Neuron (in vitro differentiated cells): ENCODE measurements at regions not wholly inside any gene's neighbourhood (a gene's known extent, or its start where the extent isn't known, plus 50 kb on each side); places are given as distances from the start of the nearest gene placed in this dataset.

Source experiments
- H2AFZ ChIP-seq: one replicate; pipeline ENCODE4 v1.6.1; 2013; ENCODE audit warnings: low read depth, mild to moderate bottlenecking, inconsistent platforms, low read length, moderate library complexity
- H3K27me3 ChIP-seq: one replicate; pipeline ENCODE4 v1.6.1; 2013; ENCODE audit warnings: low read length; ENCODE audit not compliant: insufficient read depth
- H3K36me3 ChIP-seq: one replicate; pipeline ENCODE4 v1.6.1; 2013; ENCODE audit warnings: low read length; ENCODE audit not compliant: insufficient read depth
- H3K4me1 ChIP-seq: one replicate; pipeline ENCODE4 v1.6.1; 2013; ENCODE audit warnings: low read length; ENCODE audit not compliant: insufficient read depth
- H3K4me3 ChIP-seq: 2 replicates; pipeline ENCODE4 v1.5.1; 2013; ENCODE audit warnings: mild to moderate bottlenecking, low read length, moderate library complexity
- H3K9me3 ChIP-seq: one replicate; pipeline ENCODE4 v1.6.1; 2013; ENCODE audit warnings: low read length

GRCh38 chr10:63760708-63761047 is 239.5 kb downstream of the REEP3 start:
- H3K9me3 ChIP-seq = no peaks in the 10 kb centered on the region
- no peaks in the 10 kb centered on the region for H3K27me3 ChIP-seq
- H2AFZ ChIP-seq = no peak overlapping the region
- no peaks in the 10 kb centered on the region for H3K36me3 ChIP-seq
- H3K4me3 ChIP-seq = no peak overlapping the region
- no peaks in the 10 kb centered on the region for H3K4me1 ChIP-seq

GRCh38 chr10:63761243-63761642 is 240.0 kb downstream of the REEP3 start:
- Histone ChIP-seq H2AFZ (no peak overlapping the region), H3K9me3 (no peaks in the 10 kb centered on the region), H3K4me3 (no peak overlapping the region), H3K27me3 (no peaks in the 10 kb centered on the region), H3K36me3 (no peaks in the 10 kb centered on the region), H3K4me1 (no peaks in the 10 kb centered on the region)

- H3K36me3 ChIP-seq = no peaks in the 10 kb centered on the region
- no peak overlapping the region for H2AFZ ChIP-seq
- H3K9me3 ChIP-seq = no peaks in the 10 kb centered on the region
- H3K4me3 ChIP-seq = no peak overlapping the region
- no peaks in the 10 kb centered on the region for H3K27me3 ChIP-seq
- no peaks in the 10 kb centered on the region for H3K4me1 ChIP-seq
Measured at GRCh38 chr10:63763744-63764143, 242.5 kb downstream of the REEP3 start.

- H3K27me3 ChIP-seq = no peaks in the 10 kb centered on the region
- H3K4me1 ChIP-seq = no peaks in the 10 kb centered on the region
- no peaks in the 10 kb centered on the region for H3K36me3 ChIP-seq
- H3K9me3 ChIP-seq = no peaks in the 10 kb centered on the region
- H3K4me3 ChIP-seq = no peak overlapping the region
- H2AFZ ChIP-seq = no peak overlapping the region
Measured at GRCh38 chr10:63765126-63765525, 243.9 kb downstream of the REEP3 start.

- Histone ChIP-seq H3K36me3 (no peaks in the 10 kb centered on the region), H2AFZ (no peak overlapping the region), H3K9me3 (no peaks in the 10 kb centered on the region), H3K4me1 (no peaks in the 10 kb centered on the region), H3K27me3 (no peaks in the 10 kb centered on the region), H3K4me3 (no peak overlapping the region)
Measured at GRCh38 chr10:63766745-63767137, 245.5 kb downstream of the REEP3 start.

GRCh38 chr10:63767138-63767801 is 246.1 kb downstream of the REEP3 start:
- Histone ChIP-seq H2AFZ (no peak overlapping the region), H3K4me1 (no peaks in the 10 kb centered on the region), H3K9me3 (no peaks in the 10 kb centered on the region), H3K4me3 (no peak overlapping the region), H3K27me3 (no peaks in the 10 kb centered on the region), H3K36me3 (no peaks in the 10 kb centered on the region)

- Histone ChIP-seq H3K36me3 (no peaks in the 10 kb centered on the region), H3K4me1 (no peaks in the 10 kb centered on the region), H2AFZ (no peak overlapping the region), H3K4me3 (no peak overlapping the region), H3K27me3 (no peaks in the 10 kb centered on the region), H3K9me3 (no peaks in the 10 kb centered on the region)
Measured at GRCh38 chr10:63769367-63769766, 248.2 kb downstream of the REEP3 start.

- Histone ChIP-seq H3K27me3 (no peaks in the 10 kb centered on the region), H3K36me3 (no peaks in the 10 kb centered on the region), H2AFZ (no peak overlapping the region), H3K9me3 (no peaks in the 10 kb centered on the region), H3K4me3 (no peak overlapping the region), H3K4me1 (no peaks in the 10 kb centered on the region)
Measured at GRCh38 chr10:63770523-63770922, 249.3 kb downstream of the REEP3 start.

GRCh38 chr10:63772491-63772890 is 251.3 kb downstream of the REEP3 start:
- Histone ChIP-seq H3K9me3 (no peaks in the 10 kb centered on the region), H3K4me1 (no peaks in the 10 kb centered on the region), H3K4me3 (no peak overlapping the region), H3K27me3 (no peaks in the 10 kb centered on the region), H2AFZ (no peak overlapping the region), H3K36me3 (no peaks in the 10 kb centered on the region)

- H3K36me3 ChIP-seq = no peaks in the 10 kb centered on the region
- H3K27me3 ChIP-seq = no peaks in the 10 kb centered on the region
- H3K9me3 ChIP-seq = no peaks in the 10 kb centered on the region
- H3K4me3 ChIP-seq = no peak overlapping the region
- H3K4me1 ChIP-seq = no peaks in the 10 kb centered on the region
- no peak overlapping the region for H2AFZ ChIP-seq
Measured at GRCh38 chr10:63773106-63773505, 251.9 kb downstream of the REEP3 start.

GRCh38 chr10:63773962-63774361 is 252.8 kb downstream of the REEP3 start:
- H2AFZ ChIP-seq = no peak overlapping the region
- no peak overlapping the region for H3K4me3 ChIP-seq
- H3K9me3 ChIP-seq = no peaks in the 10 kb centered on the region
- no peaks in the 10 kb centered on the region for H3K36me3 ChIP-seq
- H3K4me1 ChIP-seq = no peaks in the 10 kb centered on the region
- no peaks in the 10 kb centered on the region for H3K27me3 ChIP-seq

- H3K4me1 ChIP-seq = no peaks in the 10 kb centered on the region
- no peak overlapping the region for H2AFZ ChIP-seq
- H3K27me3 ChIP-seq = no peaks in the 10 kb centered on the region
- no peak overlapping the region for H3K4me3 ChIP-seq
- no peaks in the 10 kb centered on the region for H3K36me3 ChIP-seq
- no peaks in the 10 kb centered on the region for H3K9me3 ChIP-seq
Measured at GRCh38 chr10:63780101-63780500, 258.9 kb downstream of the REEP3 start.

- no peaks in the 10 kb centered on the region for H3K36me3 ChIP-seq
- H3K27me3 ChIP-seq = no peaks in the 10 kb centered on the region
- no peaks in the 10 kb centered on the region for H3K9me3 ChIP-seq
- H2AFZ ChIP-seq = no peak overlapping the region
- H3K4me1 ChIP-seq = no peaks in the 10 kb centered on the region
- H3K4me3 ChIP-seq = no peak overlapping the region
Measured at GRCh38 chr10:63781226-63781625, 260.0 kb downstream of the REEP3 start.

GRCh38 chr10:63783882-63784281 is 262.7 kb downstream of the REEP3 start:
- no peaks in the 10 kb centered on the region for H3K9me3 ChIP-seq

More at GRCh38 chr10:63783882-63784281, 262.7 kb downstream of the REEP3 start:
- Histone ChIP-seq H3K36me3 (no peaks in the 10 kb centered on the region), H2AFZ (no peak overlapping the region), H3K4me1 (no peaks in the 10 kb centered on the region), H3K27me3 (no peaks in the 10 kb centered on the region), H3K4me3 (no peak overlapping the region)
